ENCODE measurements at regions not wholly inside any gene's neighbourhood (a gene's known extent, or its start where the extent isn't known, plus 50 kb on each side); places are given as distances from the start of the nearest gene placed in this dataset.

GRCh38 chr12:25686351-25686750 is 133.3 kb upstream of the LMNTD1 start:
- TF ChIP-seq CTCF (IDR thresholded peaks at IDR 0.05) (no peak), POLR2A (IDR thresholded peaks at IDR 0.05) (no peak)

Measured in heart left ventricle (tissue), 13 donors.